ENCODE measurements at regions not wholly inside any gene's neighbourhood (a gene's known extent, or its start where the extent isn't known, plus 50 kb on each side); places are given as distances from the start of the nearest gene placed in this dataset.
A peak's percentile ranks its signal among the peaks of the same experiment; 100 is the strongest.
"Not testable (repeated sequence)": the region's sequence is repeated elsewhere in the genome, so short reads cannot be mapped to it uniquely, and the experiment has no call there.

GRCh38 chr6:131471331-131471730 lies 101.7 kb upstream of the ARG1 start:
- TF ChIP-seq ZNF274 (IDR thresholded peaks at IDR 0.05; ENCODE audit: low read depth, low read length): no peak
- no peak for TF ChIP-seq SUZ12 (IDR thresholded peaks at IDR 0.05; ENCODE audit: extremely low read depth, insufficient read depth, insufficient read length)
- TF ChIP-seq YY1 (IDR thresholded peaks at IDR 0.05; ENCODE audit: insufficient read depth, insufficient read length): no peak
- DNase-seq (ENCODE audit: low read depth, low spot score): no peak
- no peak overlapping the region for H3K4me3 ChIP-seq (ENCODE audit: insufficient read length, low read depth)
- peaks cover 4% of the 10 kb centered on the region; the same call in 1 of the 2 replicates for H3K9me3 ChIP-seq (ENCODE audit: insufficient read depth, low read length)
- H3K36me3 ChIP-seq (ENCODE audit: insufficient read depth, insufficient read length, low read length): no peaks in the 10 kb centered on the region
- no peaks in the 10 kb centered on the region for H3K27me3 ChIP-seq (ENCODE audit: insufficient read depth, insufficient read length)
- H3K4me1 ChIP-seq (ENCODE audit: insufficient read depth, insufficient read length): no peaks in the 10 kb centered on the region
- H3K9ac ChIP-seq (ENCODE audit: insufficient read length, low read depth): no peak overlapping the region

GRCh38 chr6:131473303-131473702 lies 99.7 kb upstream of the ARG1 start:
- H3K9me3 ChIP-seq (ENCODE audit: insufficient read depth, low read length); H3K4me3 ChIP-seq (ENCODE audit: insufficient read length, low read depth); H3K9ac ChIP-seq (ENCODE audit: insufficient read length, low read depth); H3K36me3 ChIP-seq (ENCODE audit: insufficient read depth, insufficient read length, low read length); H3K27me3 ChIP-seq (ENCODE audit: insufficient read depth, insufficient read length); H3K4me1 ChIP-seq (ENCODE audit: insufficient read depth, insufficient read length); DNase-seq (ENCODE audit: low read depth, low spot score): not testable (repeated sequence)

GRCh38 chr6:131476362-131476761 lies 96.7 kb upstream of the ARG1 start:
- Histone ChIP-seq H3K4me1 (ENCODE audit: insufficient read depth, insufficient read length) (no peaks in the 10 kb centered on the region), H3K27me3 (ENCODE audit: insufficient read depth, insufficient read length) (no peaks in the 10 kb centered on the region), H3K36me3 (ENCODE audit: insufficient read depth, insufficient read length, low read length) (no peaks in the 10 kb centered on the region), H3K9me3 (ENCODE audit: insufficient read depth, low read length) (peaks cover 4% of the 10 kb centered on the region; the same call in 1 of the 2 replicates), H3K4me3 (ENCODE audit: insufficient read length, low read depth) (no peak overlapping the region), H3K9ac (ENCODE audit: insufficient read length, low read depth) (no peak overlapping the region)
- TF ChIP-seq ZNF274 (IDR thresholded peaks at IDR 0.05; ENCODE audit: low read depth, low read length) (no peak), SUZ12 (IDR thresholded peaks at IDR 0.05; ENCODE audit: extremely low read depth, insufficient read depth, insufficient read length) (no peak), YY1 (IDR thresholded peaks at IDR 0.05; ENCODE audit: insufficient read depth, insufficient read length) (no peak)
- DNase-seq (ENCODE audit: low read depth, low spot score): no peak

GRCh38 chr6:131478740-131479211 lies 94.2 kb upstream of the ARG1 start:
- not testable (repeated sequence) for DNase-seq (ENCODE audit: low read depth, low spot score); H3K9me3 ChIP-seq (ENCODE audit: insufficient read depth, low read length); H3K4me1 ChIP-seq (ENCODE audit: insufficient read depth, insufficient read length); H3K9ac ChIP-seq (ENCODE audit: insufficient read length, low read depth); H3K27me3 ChIP-seq (ENCODE audit: insufficient read depth, insufficient read length); H3K36me3 ChIP-seq (ENCODE audit: insufficient read depth, insufficient read length, low read length); H3K4me3 ChIP-seq (ENCODE audit: insufficient read length, low read depth)

GRCh38 chr6:131486608-131487007 lies 86.4 kb upstream of the ARG1 start:
- Histone ChIP-seq H3K36me3 (ENCODE audit: insufficient read depth, insufficient read length, low read length) (no peaks in the 10 kb centered on the region), H3K4me3 (ENCODE audit: insufficient read length, low read depth) (no peak overlapping the region), H3K9ac (ENCODE audit: insufficient read length, low read depth) (no peak overlapping the region), H3K27me3 (ENCODE audit: insufficient read depth, insufficient read length) (no peaks in the 10 kb centered on the region), H3K4me1 (ENCODE audit: insufficient read depth, insufficient read length) (no peaks in the 10 kb centered on the region), H3K9me3 (ENCODE audit: insufficient read depth, low read length) (no peaks in the 10 kb centered on the region)
- TF ChIP-seq ZNF274 (IDR thresholded peaks at IDR 0.05; ENCODE audit: low read depth, low read length): no peak
- TF ChIP-seq SUZ12 (IDR thresholded peaks at IDR 0.05; ENCODE audit: extremely low read depth, insufficient read depth, insufficient read length): no peak
- TF ChIP-seq YY1 (IDR thresholded peaks at IDR 0.05; ENCODE audit: insufficient read depth, insufficient read length): no peak
- DNase-seq (ENCODE audit: low read depth, low spot score): no peak

- no peaks in the 10 kb centered on the region for H3K9me3 ChIP-seq (ENCODE audit: insufficient read depth, low read length)
- no peaks in the 10 kb centered on the region for H3K36me3 ChIP-seq (ENCODE audit: insufficient read depth, insufficient read length, low read length)
- no peak overlapping the region for H3K9ac ChIP-seq (ENCODE audit: insufficient read length, low read depth)
- DNase-seq (ENCODE audit: low read depth, low spot score): no peak
- no peak for TF ChIP-seq ZNF274 (IDR thresholded peaks at IDR 0.05; ENCODE audit: low read depth, low read length)
- H3K4me3 ChIP-seq (ENCODE audit: insufficient read length, low read depth): no peak overlapping the region
- no peaks in the 10 kb centered on the region for H3K27me3 ChIP-seq (ENCODE audit: insufficient read depth, insufficient read length)
- H3K4me1 ChIP-seq (ENCODE audit: insufficient read depth, insufficient read length): no peaks in the 10 kb centered on the region
Measured at GRCh38 chr6:131488780-131489179, 84.2 kb upstream of the ARG1 start.

GRCh38 chr6:131490441-131490840 lies 82.6 kb upstream of the ARG1 start:
- no peaks in the 10 kb centered on the region for H3K36me3 ChIP-seq (ENCODE audit: insufficient read depth, insufficient read length, low read length)

GRCh38 chr6:131492932-131493573 lies 80.0 kb upstream of the ARG1 start:
- TF ChIP-seq ZNF274 (IDR thresholded peaks at IDR 0.05; ENCODE audit: low read depth, low read length) (no peak), YY1 (IDR thresholded peaks at IDR 0.05; ENCODE audit: insufficient read depth, insufficient read length) (no peak), SUZ12 (IDR thresholded peaks at IDR 0.05; ENCODE audit: extremely low read depth, insufficient read depth, insufficient read length) (no peak)
- H3K4me3 ChIP-seq (ENCODE audit: insufficient read length, low read depth): no peak overlapping the region
- no peak overlapping the region for H3K9ac ChIP-seq (ENCODE audit: insufficient read length, low read depth)
- DNase-seq (ENCODE audit: low read depth, low spot score): no peak
- H3K9me3 ChIP-seq (ENCODE audit: insufficient read depth, low read length): no peaks in the 10 kb centered on the region
- no peaks in the 10 kb centered on the region for H3K36me3 ChIP-seq (ENCODE audit: insufficient read depth, insufficient read length, low read length)
- H3K4me1 ChIP-seq (ENCODE audit: insufficient read depth, insufficient read length): no peaks in the 10 kb centered on the region
- no peaks in the 10 kb centered on the region for H3K27me3 ChIP-seq (ENCODE audit: insufficient read depth, insufficient read length)

More at GRCh38 chr6:131490441-131490840, 82.6 kb upstream of the ARG1 start:
- Histone ChIP-seq H3K9me3 (ENCODE audit: insufficient read depth, low read length) (no peaks in the 10 kb centered on the region), H3K4me1 (ENCODE audit: insufficient read depth, insufficient read length) (no peaks in the 10 kb centered on the region), H3K27me3 (ENCODE audit: insufficient read depth, insufficient read length) (no peaks in the 10 kb centered on the region), H3K4me3 (ENCODE audit: insufficient read length, low read depth) (no peak overlapping the region), H3K9ac (ENCODE audit: insufficient read length, low read depth) (no peak overlapping the region)
- no peak for DNase-seq (ENCODE audit: low read depth, low spot score)
- no peak for TF ChIP-seq YY1 (IDR thresholded peaks at IDR 0.05; ENCODE audit: insufficient read depth, insufficient read length)

- H3K4me3 ChIP-seq (ENCODE audit: insufficient read length, low read depth); H3K27me3 ChIP-seq (ENCODE audit: insufficient read depth, insufficient read length); H3K9me3 ChIP-seq (ENCODE audit: insufficient read depth, low read length); H3K36me3 ChIP-seq (ENCODE audit: insufficient read depth, insufficient read length, low read length); H3K9ac ChIP-seq (ENCODE audit: insufficient read length, low read depth); H3K4me1 ChIP-seq (ENCODE audit: insufficient read depth, insufficient read length): not testable (repeated sequence)
- DNase-seq (ENCODE audit: low read depth, low spot score): peak; percentile 43
Measured at GRCh38 chr6:131504387-131504786, 68.6 kb upstream of the ARG1 start.

Measured in NT2/D1 (cell line).